Panc1 (cell line): ENCODE measurements at regions not wholly inside any gene's neighbourhood (a gene's known extent, or its start where the extent isn't known, plus 50 kb on each side); places are given as distances from the start of the nearest gene placed in this dataset.

Experiments
- ATAC-seq: fragments of 200-7000 bp; cut with Tn5 transposase; 2 replicates; pipeline ENCODE4 v1.9.1; 2020; ENCODE audit warnings: mild to moderate bottlenecking, moderate library complexity
- BruUV-seq: library from RNA; stranded (reverse); fragments of 400-500 nt; replicated peaks from 2 replicates; lab custom pipeline; 2021; lab: Mats Ljungman, UMichigan
- CTCF ChIA-PET: fragments of 300-600 bp; sonication (Branson Sonifier 250); formaldehyde crosslinking; loops from one replicate; lab custom pipeline; 2022; ENCODE audit warnings: antibody characterized with exemption; lab: Charles Lee
- POLR2A ChIA-PET: fragments of 300-600 bp; sonication (Branson Sonifier 250); formaldehyde crosslinking; loops from one replicate; lab custom pipeline; 2022; ENCODE audit warnings: antibody characterized with exemption; lab: Charles Lee
- DNase-seq: peaks from one replicate; pipeline ENCODE4 v3.0.0-alpha.2; 2010; ENCODE audit warnings: low read depth, low spot score
- H3K27ac ChIP-seq: 2 replicates; pipeline ENCODE4 v1.5.1; 2011; ENCODE audit warnings: mild to moderate bottlenecking, low read length, inconsistent platforms
- H3K27me3 ChIP-seq: fragments of 200-500 bp; sonication (Bioruptor generic); 2 replicates; pipeline ENCODE4 v1.6.0; 2014; ENCODE audit warnings: low read length, inconsistent platforms; ENCODE audit not compliant: control insufficient read depth, insufficient read depth
- H3K36me3 ChIP-seq: fragments of 200-500 bp; sonication (Bioruptor generic); 2 replicates; pipeline ENCODE4 v1.5.1; 2014; ENCODE audit warnings: inconsistent platforms, mild to moderate bottlenecking, low read length, moderate library complexity; ENCODE audit not compliant: control insufficient read depth, insufficient read depth
- H3K4me1 ChIP-seq: 2 replicates; pipeline ENCODE4 v1.5.1; 2011; ENCODE audit warnings: inconsistent platforms, mild to moderate bottlenecking, low read length, moderate library complexity; ENCODE audit not compliant: control insufficient read depth, insufficient read depth
- H3K4me3 ChIP-seq, 2 experiments: 2 replicates each; pipeline ENCODE4 v1.5.1; 2011 to 2012; ENCODE audit warnings: low read depth in 2 of 2, low read length in 2 of 2, mild to moderate bottlenecking in 2 of 2, inconsistent platforms in 1 of 2, moderate library complexity in 1 of 2
- H3K9me3 ChIP-seq: fragments of 200-500 bp; sonication (Bioruptor generic); 2 replicates; pipeline ENCODE4 v1.5.1; 2014; ENCODE audit warnings: low read depth, mild to moderate bottlenecking, inconsistent platforms, low read length, moderate library complexity; ENCODE audit not compliant: control insufficient read depth, insufficient read depth
- CTCF ChIP-seq: fragments of 450-650 bp; IDR thresholded peaks from 2 replicates; pipeline ENCODE4 v1.5.1; 2017; ENCODE audit warnings: mild to moderate bottlenecking
- POLR2AphosphoS5 ChIP-seq: IDR thresholded peaks from 2 replicates; pipeline ENCODE4 v1.6.1; 2012; ENCODE audit warnings: mild to moderate bottlenecking, low read depth, low read length, moderate library complexity
- SIN3A ChIP-seq: IDR thresholded peaks from 2 replicates; pipeline ENCODE4 v1.6.1; 2012; ENCODE audit warnings: low read depth, mild to moderate bottlenecking, low read length, moderate library complexity, borderline replicate concordance; ENCODE audit not compliant: insufficient read depth
- TCF7L2 ChIP-seq: IDR thresholded peaks from 2 replicates; pipeline ENCODE4 v1.6.1; 2011; ENCODE audit warnings: mild to moderate bottlenecking, low read depth, low read length, inconsistent platforms
- in situ Hi-C: cut with HindIII; loops from 2 replicates; pipeline ENCODE4 v1.10.0; 2016; ENCODE audit warnings: low sequenced_read_pairs, low pct_unique_long_range_greater_than_20kb
- intact Hi-C: fragments of 100-400 bp; cut with micrococcal nuclease; formaldehyde crosslinking; loops from one replicate; pipeline ENCODE4 v1.10.0; 2022; ENCODE audit not compliant: unreplicated experiment
- TF ChIP-seq, protein P1 (sequence below), 2 experiments: IDR thresholded peaks; 2 replicates each; pipeline ENCODE4 v1.6.1; 2011 to 2012; ENCODE audit warnings: low read depth in 2 of 2, control low read depth in 1 of 2, low read length in 1 of 2, mild to moderate bottlenecking in 1 of 2, moderate library complexity in 1 of 2; ENCODE audit not compliant: insufficient read depth in 1 of 2

DNA sequence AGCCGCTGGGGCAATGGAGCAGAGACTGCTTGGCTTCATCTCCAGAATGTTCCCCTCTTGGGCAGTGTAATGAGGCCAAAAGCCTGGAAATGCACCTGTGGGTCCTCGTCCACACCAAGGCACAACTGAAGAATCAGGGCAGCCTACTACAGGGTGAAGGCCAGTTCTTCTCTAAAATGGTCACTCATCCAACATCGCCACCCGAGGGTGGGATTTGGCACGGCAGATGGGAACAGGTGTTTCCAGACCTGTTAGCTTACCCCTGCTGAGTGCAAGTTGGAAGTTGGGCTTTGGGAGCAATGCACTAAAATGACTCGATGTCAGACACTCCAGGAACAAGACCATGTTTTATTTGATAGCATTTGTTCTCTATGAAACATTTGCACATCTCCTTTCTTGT lies 543.7 kb downstream of the NPHP4 start:
- no peak overlapping the region for H3K4me3 ChIP-seq
- in situ Hi-C loops (no loop called here), intact Hi-C loops (no loop called here)
- no peak for DNase-seq
- ChIA-PET CTCF (no interaction called here), POLR2A (no interaction called here)
- no peak for ATAC-seq
- no peak overlapping the region for H3K27ac ChIP-seq
- TF ChIP-seq SIN3A (no peak), POLR2AphosphoS5 (no peak), TCF7L2 (no peak), CTCF (no peak)
- TF ChIP-seq, protein P1, sequence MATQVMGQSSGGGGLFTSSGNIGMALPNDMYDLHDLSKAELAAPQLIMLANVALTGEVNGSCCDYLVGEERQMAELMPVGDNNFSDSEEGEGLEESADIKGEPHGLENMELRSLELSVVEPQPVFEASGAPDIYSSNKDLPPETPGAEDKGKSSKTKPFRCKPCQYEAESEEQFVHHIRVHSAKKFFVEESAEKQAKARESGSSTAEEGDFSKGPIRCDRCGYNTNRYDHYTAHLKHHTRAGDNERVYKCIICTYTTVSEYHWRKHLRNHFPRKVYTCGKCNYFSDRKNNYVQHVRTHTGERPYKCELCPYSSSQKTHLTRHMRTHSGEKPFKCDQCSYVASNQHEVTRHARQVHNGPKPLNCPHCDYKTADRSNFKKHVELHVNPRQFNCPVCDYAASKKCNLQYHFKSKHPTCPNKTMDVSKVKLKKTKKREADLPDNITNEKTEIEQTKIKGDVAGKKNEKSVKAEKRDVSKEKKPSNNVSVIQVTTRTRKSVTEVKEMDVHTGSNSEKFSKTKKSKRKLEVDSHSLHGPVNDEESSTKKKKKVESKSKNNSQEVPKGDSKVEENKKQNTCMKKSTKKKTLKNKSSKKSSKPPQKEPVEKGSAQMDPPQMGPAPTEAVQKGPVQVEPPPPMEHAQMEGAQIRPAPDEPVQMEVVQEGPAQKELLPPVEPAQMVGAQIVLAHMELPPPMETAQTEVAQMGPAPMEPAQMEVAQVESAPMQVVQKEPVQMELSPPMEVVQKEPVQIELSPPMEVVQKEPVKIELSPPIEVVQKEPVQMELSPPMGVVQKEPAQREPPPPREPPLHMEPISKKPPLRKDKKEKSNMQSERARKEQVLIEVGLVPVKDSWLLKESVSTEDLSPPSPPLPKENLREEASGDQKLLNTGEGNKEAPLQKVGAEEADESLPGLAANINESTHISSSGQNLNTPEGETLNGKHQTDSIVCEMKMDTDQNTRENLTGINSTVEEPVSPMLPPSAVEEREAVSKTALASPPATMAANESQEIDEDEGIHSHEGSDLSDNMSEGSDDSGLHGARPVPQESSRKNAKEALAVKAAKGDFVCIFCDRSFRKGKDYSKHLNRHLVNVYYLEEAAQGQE (IDR thresholded peaks at IDR 0.05; ENCODE audit: insufficient read depth in 1 of 2, low read depth in 2 of 2, low read length in 1 of 2), result no peak
- no TSS peak for BruUV-seq
- H3K27me3 ChIP-seq, result peaks cover 10% of the 10 kb centered on the region; the same call in 1 of the 2 replicates
- H3K4me1 ChIP-seq, result no peaks in the 10 kb centered on the region
- H3K9me3 ChIP-seq, result no peaks in the 10 kb centered on the region
- H3K36me3 ChIP-seq, result no peaks in the 10 kb centered on the region

DNA sequence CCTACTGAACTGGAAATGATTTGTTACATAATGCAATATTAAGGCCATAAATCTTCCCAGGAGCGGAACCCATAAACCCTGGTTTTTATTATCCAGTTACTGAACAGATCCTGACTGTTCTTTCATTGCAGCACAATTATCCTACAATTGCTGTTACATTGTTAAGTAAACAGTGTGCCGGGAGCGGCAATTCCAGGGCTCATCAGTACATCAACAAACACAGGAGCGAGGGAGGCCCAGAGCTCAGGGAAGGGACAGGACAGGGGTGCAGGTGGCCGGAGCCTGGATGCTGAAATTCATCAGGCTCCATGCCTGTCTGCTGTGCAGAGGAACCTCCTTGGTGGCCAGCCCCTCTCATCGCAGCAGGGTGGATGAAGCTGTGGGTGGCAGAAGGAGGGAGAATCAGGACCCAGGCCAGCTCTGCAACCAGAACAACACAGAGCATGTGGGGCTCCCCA lies 544.7 kb downstream of the NPHP4 start:
- BruUV-seq, result no TSS peak
- CTCF ChIA-PET, result no interaction called here

More for the DNA sequence above, 544.7 kb downstream of the NPHP4 start:
- POLR2A ChIA-PET, result no interaction called here
- intact Hi-C loops (no loop called here), in situ Hi-C loops (no loop called here)
- Histone ChIP-seq H3K4me1 (no peaks in the 10 kb centered on the region), H3K9me3 (no peaks in the 10 kb centered on the region), H3K4me3 (no peak overlapping the region), H3K36me3 (no peaks in the 10 kb centered on the region), H3K27ac (no peak overlapping the region), H3K27me3 (peaks cover 7% of the 10 kb centered on the region; the same call in 1 of the 2 replicates)
- no peak for DNase-seq
- ATAC-seq, result no peak
- TF ChIP-seq POLR2AphosphoS5 (no peak), CTCF (no peak), SIN3A (no peak), TCF7L2 (no peak)
- TF ChIP-seq, protein P1 (IDR thresholded peaks at IDR 0.05; ENCODE audit: insufficient read depth in 1 of 2, low read depth in 2 of 2, low read length in 1 of 2), result no peak
